H9 (cell line): ENCODE measurements at regions not wholly inside any gene's neighbourhood (a gene's known extent, or its start where the extent isn't known, plus 50 kb on each side); places are given as distances from the start of the nearest gene placed in this dataset.
"Not testable (repeated sequence)": the region's sequence is repeated elsewhere in the genome, so short reads cannot be mapped to it uniquely, and the experiment has no call there.

ENCODE experiments used
- DNase-seq: peaks from one replicate; pipeline ENCODE4 v3.0.0-alpha.2; 2017
- H2AFZ ChIP-seq: one replicate; pipeline ENCODE4 v1.6.1; 2013; ENCODE audit warnings: mild to moderate bottlenecking, low read length, control low read depth, moderate library complexity
- H2AK5ac ChIP-seq: 2 replicates; pipeline ENCODE4 v1.6.1; 2013; ENCODE audit warnings: low read length, control low read depth, mixed read lengths; ENCODE audit not compliant: insufficient read length
- H2BK120ac ChIP-seq: one replicate; pipeline ENCODE4 v1.6.1; 2013; ENCODE audit warnings: low read depth, mild to moderate bottlenecking, low read length, control low read depth, inconsistent platforms; ENCODE audit not compliant: poor library complexity, severe bottlenecking
- H2BK12ac ChIP-seq: 2 replicates; pipeline ENCODE4 v1.6.1; 2013; ENCODE audit warnings: low read length, control low read depth, mixed read lengths, low read depth; ENCODE audit not compliant: insufficient read length
- H2BK15ac ChIP-seq: 2 replicates; pipeline ENCODE4 v1.6.1; 2013; ENCODE audit warnings: low read depth, low read length, control low read depth
- H2BK20ac ChIP-seq: one replicate; pipeline ENCODE4 v1.6.1; 2013; ENCODE audit warnings: low read depth, mild to moderate bottlenecking, low read length, control low read depth, inconsistent platforms; ENCODE audit not compliant: poor library complexity, severe bottlenecking
- H2BK5ac ChIP-seq: 2 replicates; pipeline ENCODE4 v1.6.1; 2013; ENCODE audit warnings: low read length, control low read depth, mixed read lengths; ENCODE audit not compliant: insufficient read length
- H3K14ac ChIP-seq: 2 replicates; pipeline ENCODE4 v1.6.1; 2013; ENCODE audit warnings: low read length, control low read depth; ENCODE audit not compliant: insufficient read depth
- H3K18ac ChIP-seq: 2 replicates; pipeline ENCODE4 v1.6.1; 2013; ENCODE audit warnings: low read depth, mild to moderate bottlenecking, mixed read lengths, low read length, control low read depth; ENCODE audit not compliant: insufficient read length
- H3K23ac ChIP-seq: 2 replicates; pipeline ENCODE4 v1.6.1; 2013; ENCODE audit warnings: low read length, control low read depth, mixed read lengths, low read depth; ENCODE audit not compliant: insufficient read length
- H3K23me2 ChIP-seq: 2 replicates; pipeline ENCODE4 v1.6.1; 2013; ENCODE audit warnings: low read depth, mild to moderate bottlenecking, mixed read lengths, low read length, control low read depth; ENCODE audit not compliant: insufficient read length, poor library complexity, severe bottlenecking
- H3K27ac ChIP-seq: 2 replicates; pipeline ENCODE4 v1.5.1; 2013; ENCODE audit warnings: low read length, control low read depth, mixed read lengths, low read depth; ENCODE audit not compliant: insufficient read length
- H3K27me3 ChIP-seq: 2 replicates; pipeline ENCODE4 v1.6.1; 2013; ENCODE audit warnings: low read length, control low read depth, inconsistent platforms; ENCODE audit not compliant: insufficient read depth
- H3K4ac ChIP-seq: 2 replicates; pipeline ENCODE4 v1.6.1; 2013; ENCODE audit warnings: low read depth, mild to moderate bottlenecking, control low read depth, inconsistent platforms, low read length, moderate library complexity
- H3K4me1 ChIP-seq: 2 replicates; pipeline ENCODE4 v1.6.1; 2013; ENCODE audit warnings: low read length, control low read depth, inconsistent platforms; ENCODE audit not compliant: insufficient read depth
- H3K4me2 ChIP-seq: 2 replicates; pipeline ENCODE4 v1.6.1; 2013; ENCODE audit warnings: low read length, control low read depth, mixed read lengths; ENCODE audit not compliant: insufficient read length, insufficient read depth
- H3K56ac ChIP-seq: 2 replicates; pipeline ENCODE4 v1.6.1; 2013; ENCODE audit warnings: low read depth, mild to moderate bottlenecking, mixed read lengths, low read length, control low read depth; ENCODE audit not compliant: insufficient read length
- H3K79me1 ChIP-seq: 2 replicates; pipeline ENCODE4 v1.6.1; 2013; ENCODE audit warnings: low read depth, mild to moderate bottlenecking, moderate library complexity, low read length, control low read depth, inconsistent platforms; ENCODE audit not compliant: insufficient read depth, poor library complexity, severe bottlenecking
- H3K79me2 ChIP-seq: 2 replicates; pipeline ENCODE4 v1.6.1; 2013; ENCODE audit warnings: low read length, control low read depth, inconsistent platforms; ENCODE audit not compliant: insufficient read depth
- H3K9ac ChIP-seq: 2 replicates; pipeline ENCODE4 v1.6.1; 2013; ENCODE audit warnings: low read length, control low read depth, mixed read lengths; ENCODE audit not compliant: insufficient read length; ENCODE audit errors: extremely low read depth
- H3K9me3 ChIP-seq: one replicate; pipeline ENCODE4 v1.6.1; 2013; ENCODE audit warnings: low read depth, low read length, inconsistent platforms; ENCODE audit not compliant: control insufficient read depth
- H3T11ph ChIP-seq: one replicate; pipeline ENCODE4 v1.6.1; 2013; ENCODE audit warnings: mild to moderate bottlenecking, low read length, control low read depth, inconsistent platforms
- H4K20me1 ChIP-seq: one replicate; pipeline ENCODE4 v1.6.1; 2013; ENCODE audit not compliant: control insufficient read depth, insufficient read length, insufficient read depth
- H4K5ac ChIP-seq: 2 replicates; pipeline ENCODE4 v1.6.1; 2013; ENCODE audit warnings: low read depth, mild to moderate bottlenecking, mixed read lengths, low read length, control low read depth; ENCODE audit not compliant: insufficient read length
- H4K8ac ChIP-seq: replicated peaks from 2 replicates; pipeline ENCODE4 v1.6.1; 2013; ENCODE audit warnings: low read length, control low read depth, mixed read lengths, low read depth; ENCODE audit not compliant: insufficient read length
- H4K91ac ChIP-seq: 2 replicates; pipeline ENCODE4 v1.6.1; 2013; ENCODE audit warnings: low read depth, mild to moderate bottlenecking, moderate library complexity, mixed read lengths, low read length, control low read depth; ENCODE audit not compliant: insufficient read length
- H3K27ac Mint-ChIP-seq, 3 experiments: 2 replicates in 2 of 3; 3 replicates in 1 of 3; pipeline ENCODE4 v1.8.0; 2020 to 2021; ENCODE audit warnings: mixed read lengths in 3 of 3, mild to moderate bottlenecking in 1 of 3, moderate library complexity in 1 of 3
- H3K27me3 Mint-ChIP-seq: 2 replicates; pipeline ENCODE4 v1.8.0; 2021; ENCODE audit warnings: low read depth, mild to moderate bottlenecking, moderate library complexity, mixed read lengths
- H3K36me3 Mint-ChIP-seq, 3 experiments: 2 replicates in 2 of 3; 3 replicates in 1 of 3; pipeline ENCODE4 v1.8.0; 2020 to 2021; ENCODE audit warnings: low read depth in 3 of 3, mixed read lengths in 3 of 3; ENCODE audit not compliant: insufficient read depth in 1 of 3
- H3K4me1 Mint-ChIP-seq, 2 experiments: 2 replicates each; pipeline ENCODE4 v1.8.0; 2020; ENCODE audit warnings: mixed read lengths in 2 of 2
- H3K4me3 Mint-ChIP-seq, 2 experiments: 2 replicates in 1 of 2; 3 replicates in 1 of 2; pipeline ENCODE4 v1.8.0; 2020 to 2021; ENCODE audit warnings: mild to moderate bottlenecking in 2 of 2, mixed read lengths in 2 of 2, moderate library complexity in 1 of 2
- H3K9me3 Mint-ChIP-seq, 2 experiments: 2 replicates in 1 of 2; 3 replicates in 1 of 2; pipeline ENCODE4 v1.8.0; 2020; ENCODE audit warnings: mild to moderate bottlenecking in 2 of 2, mixed read lengths in 2 of 2, moderate library complexity in 1 of 2
- WGBS: extraction: QIAGEN DNeasy Blood & Tissue Kit; methylation state at CpG from one replicate; pipeline ENCODE4 v1.1.7; 2013; ENCODE audit warnings: missing lambda C conversion rate, low lambda C conversion rate, mixed read lengths; ENCODE audit not compliant: insufficient read length; ENCODE audit errors: extremely low coverage; 5-methylcytosine and 5-hydroxymethylcytosine counted together

GRCh38 chr1:807699-808390 lies 115.9 kb upstream of the SAMD11 start:
- not testable (repeated sequence) for H3K14ac ChIP-seq, H3K18ac ChIP-seq, H2BK120ac ChIP-seq, H2BK12ac ChIP-seq, H3K27ac ChIP-seq, H3K4me3 Mint-ChIP-seq, H3K27me3 Mint-ChIP-seq, H2BK5ac ChIP-seq, H4K91ac ChIP-seq, H4K8ac ChIP-seq, H2BK20ac ChIP-seq, H3K4me1 ChIP-seq, H3K9me3 ChIP-seq, H2BK15ac ChIP-seq, H4K5ac ChIP-seq, DNase-seq, H3K79me1 ChIP-seq, H3K23ac ChIP-seq, H3K36me3 Mint-ChIP-seq, H2AFZ ChIP-seq, H3K27me3 ChIP-seq, H3K27ac Mint-ChIP-seq, H3K79me2 ChIP-seq, H3K23me2 ChIP-seq, H3K4me2 ChIP-seq, H3K4ac ChIP-seq, H3K9me3 Mint-ChIP-seq, H3K56ac ChIP-seq, H3T11ph ChIP-seq, H3K4me1 Mint-ChIP-seq, H2AK5ac ChIP-seq, H3K9ac ChIP-seq, H4K20me1 ChIP-seq
- no CpG with 5 or more reads among the region's 4 CpGs for WGBS

DNA sequence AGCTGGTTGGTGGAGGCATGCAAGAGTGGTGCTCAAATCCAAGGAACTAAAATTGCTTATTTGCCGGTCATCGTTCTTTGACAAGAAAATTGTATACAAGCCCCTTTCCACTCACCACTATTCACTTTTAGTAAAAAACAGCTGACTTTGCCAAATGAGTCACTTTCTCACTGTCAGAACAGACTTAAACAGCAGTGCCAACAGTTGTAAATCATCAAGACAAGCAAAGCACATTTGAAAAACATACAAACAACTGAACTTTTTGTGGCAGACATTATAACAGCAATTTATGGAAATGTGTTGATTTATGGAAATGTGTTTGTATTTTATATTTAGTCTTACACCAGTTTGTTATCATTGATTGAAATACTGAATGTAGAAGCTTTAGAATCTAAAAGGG lies 112.8 kb upstream of the SAMD11 start:
- not testable (repeated sequence) for H3K27ac Mint-ChIP-seq, H3K9me3 ChIP-seq, H3K4me1 Mint-ChIP-seq, H3K18ac ChIP-seq, H2BK5ac ChIP-seq, H2BK12ac ChIP-seq, H4K5ac ChIP-seq, H3K4me3 Mint-ChIP-seq, H3T11ph ChIP-seq, H3K27me3 ChIP-seq, H2BK120ac ChIP-seq, H2BK15ac ChIP-seq, H3K79me2 ChIP-seq, H3K4me2 ChIP-seq, H2AFZ ChIP-seq, H2AK5ac ChIP-seq, H3K4me1 ChIP-seq, H4K91ac ChIP-seq, H4K8ac ChIP-seq, H3K14ac ChIP-seq, H2BK20ac ChIP-seq, H4K20me1 ChIP-seq, H3K9ac ChIP-seq, H3K4ac ChIP-seq, H3K56ac ChIP-seq, H3K23ac ChIP-seq, H3K27me3 Mint-ChIP-seq, H3K36me3 Mint-ChIP-seq, H3K27ac ChIP-seq, H3K79me1 ChIP-seq, DNase-seq, H3K23me2 ChIP-seq, H3K9me3 Mint-ChIP-seq
- WGBS: no CpG with 5 or more reads among the region's 2 CpGs
